Skeletal muscle cell (primary cell): ENCODE measurements at regions not wholly inside any gene's neighbourhood (a gene's known extent, or its start where the extent isn't known, plus 50 kb on each side); places are given as distances from the start of the nearest gene placed in this dataset.
"Not testable (repeated sequence)": the region's sequence is repeated elsewhere in the genome, so short reads cannot be mapped to it uniquely, and the experiment has no call there.

Experiments
- DNase-seq: peaks from one replicate; pipeline ENCODE4 v3.0.0-alpha.2; 2010; ENCODE audit warnings: low read depth
- H3K4me3 ChIP-seq: 2 replicates; pipeline ENCODE4 v1.5.1; 2011; ENCODE audit warnings: low read depth, mild to moderate bottlenecking, control low read depth, low read length, moderate library complexity

DNA sequence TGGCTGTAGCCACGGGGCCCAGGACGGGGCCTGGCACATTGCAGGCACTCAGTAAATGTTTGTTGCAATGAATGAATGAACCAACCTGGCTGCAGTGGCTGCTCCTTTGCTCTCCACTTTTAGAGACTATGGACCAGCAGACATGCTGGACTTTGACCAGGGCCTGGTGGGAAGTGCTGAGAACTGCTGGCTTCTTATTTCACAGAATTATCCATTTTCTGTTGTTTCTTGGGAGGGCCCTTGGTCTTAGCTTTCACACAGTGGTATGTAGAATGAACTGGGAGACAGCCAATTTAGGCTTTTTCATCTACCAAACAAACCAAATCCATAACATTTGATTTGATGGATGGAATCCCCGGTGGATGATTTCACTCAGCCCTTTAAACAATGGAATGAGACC, 78.0 kb upstream of the LHFPL2 start:
- no peak overlapping the region for H3K4me3 ChIP-seq
- DNase-seq: no peak

DNA sequence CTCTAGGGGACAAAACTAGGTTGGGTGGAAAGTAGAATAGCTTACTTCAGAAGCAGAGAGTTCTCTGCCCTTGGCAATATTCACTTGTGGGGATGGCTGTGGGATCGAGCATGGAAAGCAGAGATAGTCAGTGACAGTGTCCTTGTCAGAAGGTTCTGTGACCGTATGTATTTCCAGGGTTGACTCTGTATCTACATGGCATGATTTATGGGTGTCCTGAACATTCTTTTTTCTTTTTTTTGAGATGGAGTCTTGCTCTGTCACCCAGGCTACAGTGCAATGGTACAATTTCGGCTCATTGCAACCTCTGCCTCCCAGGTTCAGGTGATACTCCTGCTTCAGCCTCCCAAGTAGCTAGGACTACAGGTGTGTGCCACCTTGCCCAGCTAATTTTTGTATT, 77.4 kb upstream of the LHFPL2 start:
- DNase-seq: no peak
- H3K4me3 ChIP-seq: no peak overlapping the region

DNA sequence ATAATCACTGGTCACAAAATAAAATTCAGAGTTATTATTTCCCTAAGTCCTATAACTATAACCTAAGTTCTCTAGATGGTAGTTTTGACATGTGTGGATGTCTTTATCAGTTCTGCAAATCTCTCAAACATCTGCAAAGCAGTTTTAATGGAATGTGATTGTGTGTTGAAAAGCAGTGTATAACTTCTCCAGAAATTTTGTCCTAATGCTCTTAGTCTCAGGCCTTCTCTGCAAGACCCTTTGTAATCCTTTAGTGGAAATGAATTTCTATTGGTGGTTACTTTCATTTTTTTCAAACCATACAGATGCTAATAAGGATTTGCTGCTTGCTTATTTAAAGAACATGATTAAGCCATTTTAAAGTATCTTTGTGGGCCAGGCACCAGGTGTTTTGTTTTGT, 75.5 kb upstream of the LHFPL2 start:
- H3K4me3 ChIP-seq: no peak overlapping the region

DNA sequence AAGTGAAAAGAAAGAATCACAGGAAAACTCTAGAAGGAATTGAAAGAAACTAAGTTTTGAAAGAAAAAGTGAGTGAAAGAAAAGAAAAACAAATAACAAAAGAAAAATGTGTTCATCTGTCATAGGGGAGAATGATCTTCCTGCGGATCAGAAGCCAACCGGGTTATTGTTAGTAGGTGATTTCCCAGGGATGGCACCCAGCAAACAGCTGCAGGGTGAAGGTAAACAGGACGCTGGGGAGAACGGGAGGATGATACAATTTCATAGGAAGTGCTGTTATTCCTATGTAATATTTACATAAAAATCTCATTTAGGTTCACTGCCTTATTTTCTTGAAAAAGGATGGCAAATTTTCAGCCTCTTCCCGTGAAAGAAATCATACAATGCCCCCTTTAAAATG, 72.4 kb upstream of the LHFPL2 start:
- no peak overlapping the region for H3K4me3 ChIP-seq
- no peak for DNase-seq

More for the DNA sequence above, 75.5 kb upstream of the LHFPL2 start:
- no peak for DNase-seq

DNA sequence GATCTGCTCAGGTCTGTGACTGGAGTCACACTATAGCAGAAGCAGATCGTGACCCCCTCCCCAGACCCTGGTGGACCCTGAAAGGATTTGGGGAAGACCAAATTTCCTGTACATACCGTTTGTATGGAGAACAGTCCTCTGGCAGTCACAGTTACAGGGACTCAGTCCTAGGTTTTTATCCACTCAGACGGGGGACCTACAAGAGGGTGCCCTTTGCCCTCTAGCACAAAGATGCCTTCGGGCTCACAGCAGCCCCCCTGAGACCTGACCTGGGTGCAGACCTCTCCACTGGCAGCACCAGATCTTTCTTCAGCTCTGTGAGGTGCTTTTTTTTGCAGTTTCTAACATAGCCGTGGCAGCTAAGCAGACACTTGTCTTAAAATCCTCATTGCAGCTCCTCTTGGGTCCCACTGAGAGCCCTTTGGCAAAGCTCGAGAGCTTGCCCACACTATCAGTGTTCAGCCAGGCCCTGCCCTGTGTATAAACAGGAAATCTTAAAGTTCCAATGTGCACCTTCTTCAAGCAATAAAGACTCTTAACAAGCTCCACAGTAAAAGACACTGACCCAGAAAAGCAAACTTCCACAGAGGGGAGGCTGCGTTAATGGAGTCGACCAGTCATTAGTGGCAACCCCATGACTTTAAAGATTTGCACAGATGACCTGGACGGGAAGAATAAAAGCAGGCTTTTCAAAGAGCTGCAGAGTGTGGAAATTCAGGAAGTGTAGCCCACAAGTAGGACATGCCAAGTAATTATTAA, 71.8 kb upstream of the LHFPL2 start:
- no peak for DNase-seq
- no peak overlapping the region for H3K4me3 ChIP-seq

DNA sequence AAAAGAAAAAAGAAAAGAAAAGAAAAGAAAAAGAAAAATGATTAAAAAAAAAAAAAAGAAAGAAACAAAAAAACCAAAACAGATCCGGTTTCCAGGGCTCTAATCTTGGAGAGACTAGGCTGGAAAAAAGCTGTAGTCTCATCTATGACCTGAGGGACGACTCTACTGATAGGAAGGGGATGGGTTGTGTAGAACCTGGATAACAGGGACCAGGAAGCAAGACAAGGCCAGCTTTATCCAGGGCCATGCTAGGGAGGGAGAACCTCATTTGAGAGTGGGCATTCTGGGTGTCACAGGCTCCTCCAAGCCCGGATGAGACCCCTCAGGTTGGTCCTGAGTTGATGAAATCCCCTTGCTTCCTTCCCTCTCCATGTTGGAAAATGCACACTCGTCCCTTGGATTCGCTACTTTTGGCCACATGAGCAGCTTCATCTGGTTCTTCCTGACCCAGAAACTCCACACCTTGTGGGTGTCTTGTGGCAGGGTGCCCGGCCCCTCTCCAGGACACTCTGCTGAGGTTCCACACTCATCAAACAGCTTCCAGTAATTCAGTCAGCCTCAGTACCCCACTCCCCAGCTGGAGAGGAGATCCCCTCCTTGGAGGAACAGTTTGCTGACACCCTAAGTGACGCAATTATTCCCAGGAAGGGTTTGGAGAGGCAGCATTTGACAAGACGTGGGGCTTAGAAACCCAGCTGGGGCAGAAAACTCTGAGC, 71.1 kb upstream of the LHFPL2 start:
- DNase-seq: no peak

DNA sequence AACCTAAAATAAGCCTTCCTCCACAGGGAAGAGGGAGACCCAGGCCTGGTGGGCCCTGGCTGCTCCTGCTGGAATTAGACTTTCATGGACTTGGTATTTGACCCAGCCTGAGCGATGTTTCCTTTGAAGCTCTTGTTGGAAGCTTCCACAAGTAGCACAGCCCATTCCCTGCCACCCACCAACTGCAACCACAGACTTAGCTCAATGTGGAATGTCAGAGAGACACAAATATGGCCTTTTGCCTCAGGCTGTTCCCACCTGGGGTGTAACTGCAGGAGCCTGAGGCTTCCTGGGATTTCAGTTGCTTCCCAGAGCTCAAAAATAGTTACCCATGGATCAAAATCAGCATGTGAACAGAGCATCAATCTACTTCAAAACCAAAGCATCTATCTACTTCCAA, 70.3 kb upstream of the LHFPL2 start:
- no peak for DNase-seq
- H3K4me3 ChIP-seq: no peak overlapping the region

More for the DNA sequence above, 71.1 kb upstream of the LHFPL2 start:
- no peak overlapping the region for H3K4me3 ChIP-seq

DNA sequence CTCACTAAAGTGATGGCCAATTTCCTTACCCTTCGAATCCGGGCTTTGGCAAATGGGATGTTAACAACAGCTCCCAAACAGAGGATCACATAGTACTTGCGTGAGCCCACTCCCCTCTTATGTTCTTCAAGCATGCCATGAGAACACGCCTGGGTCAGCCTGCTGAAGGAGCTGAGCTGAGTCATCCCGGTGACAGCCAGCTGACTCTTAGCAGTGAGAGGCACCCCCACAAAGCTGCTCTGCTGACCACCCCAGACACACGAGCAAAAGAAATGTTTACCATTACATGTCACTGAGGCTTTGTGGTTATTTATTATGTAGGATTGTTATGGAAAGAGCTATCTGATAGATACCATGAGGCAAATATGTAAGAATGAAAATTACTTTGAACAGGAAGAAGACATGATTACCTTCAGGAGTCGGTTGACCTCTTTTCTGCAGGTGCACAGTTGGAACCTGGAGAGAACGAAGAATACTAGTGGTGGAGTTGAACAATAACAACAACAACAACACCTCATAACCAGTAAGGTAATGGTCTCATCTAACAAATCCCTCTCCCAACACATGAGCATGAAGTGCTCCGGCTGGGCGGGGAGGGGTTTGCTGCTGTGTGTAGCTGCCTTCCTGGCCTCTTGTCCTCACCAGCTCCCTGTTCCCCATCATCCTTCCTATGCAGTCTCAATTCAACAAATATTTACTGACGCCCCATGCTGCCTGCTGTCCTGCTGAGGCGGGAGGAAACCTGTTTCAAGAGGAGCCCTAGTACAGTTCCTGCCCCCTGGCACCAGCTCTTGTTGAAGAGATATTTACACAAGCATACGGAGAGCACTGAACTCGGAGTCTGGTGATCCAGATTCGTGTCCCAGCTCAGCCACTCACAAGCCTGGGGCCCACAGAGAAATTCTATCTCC, 69.4 kb upstream of the LHFPL2 start:
- no peak overlapping the region for H3K4me3 ChIP-seq
- DNase-seq: no peak

DNA sequence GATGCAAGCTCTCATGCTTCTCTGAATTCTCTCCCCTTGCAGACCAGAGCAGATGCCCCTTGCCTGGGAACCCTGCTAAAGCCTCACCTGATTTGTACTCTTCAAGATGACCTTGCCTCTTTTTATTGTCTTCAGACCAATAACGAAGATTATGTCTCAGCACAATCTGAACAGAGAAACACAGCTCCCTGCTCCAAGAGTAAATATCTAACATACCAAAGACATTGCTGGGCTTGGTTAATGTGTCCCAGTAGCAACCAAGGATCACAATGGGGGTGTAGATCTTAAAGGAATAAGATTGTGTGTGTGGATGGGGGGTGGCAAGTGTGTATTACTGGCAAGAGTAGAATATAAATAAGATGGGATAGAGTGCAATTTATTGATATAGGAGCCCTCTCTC, 67.6 kb upstream of the LHFPL2 start:
- DNase-seq: no peak
- H3K4me3 ChIP-seq: no peak overlapping the region

DNA sequence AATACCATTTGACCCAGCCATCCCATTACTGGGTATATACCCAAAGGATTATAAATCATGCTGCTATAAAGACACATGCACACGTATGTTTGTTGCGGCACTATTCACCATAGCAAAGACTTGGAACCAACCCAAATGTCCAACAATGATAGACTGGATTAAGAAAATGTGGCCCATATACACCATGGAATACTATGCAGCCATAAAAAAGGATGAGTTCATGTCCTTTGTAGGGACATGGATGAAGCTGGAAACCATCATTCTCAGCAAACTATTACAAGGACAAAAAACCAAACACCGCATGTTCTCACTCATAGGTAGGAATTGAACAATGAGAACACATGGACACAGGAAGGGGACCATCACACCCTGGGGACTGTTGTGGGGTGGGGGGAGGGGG, 66.8 kb upstream of the LHFPL2 start:
- not testable (repeated sequence) for DNase-seq

DNA sequence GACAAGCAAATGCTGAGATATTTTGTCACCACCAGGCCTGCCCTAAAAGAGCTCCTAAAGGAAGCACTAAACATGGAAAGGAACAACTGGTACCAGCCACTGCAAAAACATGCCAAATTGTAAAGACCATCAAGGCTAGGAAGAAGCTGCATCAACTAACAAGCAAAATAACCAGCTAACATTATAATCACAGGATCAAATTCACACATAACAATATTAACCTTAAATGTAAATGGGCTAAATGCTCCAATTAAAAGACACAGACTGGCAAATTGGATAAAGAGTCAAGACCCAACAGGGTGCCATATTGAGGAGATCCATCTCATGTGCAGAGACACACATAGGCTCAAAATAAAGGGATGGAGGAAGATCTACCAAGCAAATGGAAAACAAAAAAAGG, 63.1 kb upstream of the LHFPL2 start:
- H3K4me3 ChIP-seq, DNase-seq: not testable (repeated sequence)

More for the DNA sequence above, 66.8 kb upstream of the LHFPL2 start:
- H3K4me3 ChIP-seq: not testable (repeated sequence)

DNA sequence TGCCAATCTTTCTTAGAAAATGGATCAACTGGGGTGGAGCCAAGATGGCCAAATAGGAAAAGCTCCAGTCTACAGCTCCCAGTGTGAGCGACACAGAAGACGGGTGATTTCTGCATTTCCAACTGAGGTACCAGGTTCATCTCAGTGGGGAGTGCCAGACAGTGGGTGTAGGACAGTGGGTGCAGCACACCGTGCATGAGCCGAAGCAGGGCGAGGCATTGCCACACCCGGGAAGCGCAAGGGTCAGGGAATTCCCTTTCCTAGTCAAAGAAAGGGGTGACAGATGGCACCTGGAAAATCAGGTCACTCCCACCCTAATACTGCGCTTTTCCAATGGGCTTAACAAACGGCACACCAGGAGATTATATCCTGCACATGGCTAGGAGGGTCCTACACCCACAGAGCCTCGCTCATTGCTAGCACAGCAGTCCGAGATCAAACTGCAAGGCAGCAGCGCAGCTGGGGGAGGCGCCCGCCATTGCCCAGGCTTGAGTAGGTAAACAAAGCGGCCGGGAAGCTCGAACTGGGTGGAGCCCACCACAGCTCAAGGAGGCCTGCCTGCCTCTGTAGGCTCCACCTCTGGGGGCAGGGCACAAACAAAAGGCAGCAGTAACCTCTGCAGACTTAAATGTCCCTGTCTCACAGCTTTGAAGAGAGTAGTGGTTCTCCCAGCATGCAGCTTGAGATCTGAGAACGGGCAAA, 61.3 kb upstream of the LHFPL2 start:
- not testable (repeated sequence) for H3K4me3 ChIP-seq, DNase-seq

DNA sequence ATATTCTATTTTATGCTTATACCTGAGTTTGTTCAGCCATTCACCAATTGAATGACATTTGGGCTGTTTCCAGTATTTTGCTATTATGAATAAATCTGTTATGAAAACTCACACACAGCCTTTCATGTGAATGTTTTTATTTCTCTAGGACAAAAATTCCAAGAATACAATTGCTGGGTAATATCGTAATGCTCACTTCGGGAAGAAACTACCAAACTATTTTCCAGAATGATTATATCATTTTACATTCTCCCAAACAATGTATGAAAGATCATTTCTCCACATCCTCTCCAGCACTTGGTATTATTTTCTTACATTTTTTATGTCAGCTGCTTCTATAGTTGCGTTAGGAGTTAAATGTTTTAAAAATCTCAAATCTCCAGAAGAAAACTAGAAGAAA, 58.3 kb upstream of the LHFPL2 start:
- no peak for DNase-seq
- no peak overlapping the region for H3K4me3 ChIP-seq

DNA sequence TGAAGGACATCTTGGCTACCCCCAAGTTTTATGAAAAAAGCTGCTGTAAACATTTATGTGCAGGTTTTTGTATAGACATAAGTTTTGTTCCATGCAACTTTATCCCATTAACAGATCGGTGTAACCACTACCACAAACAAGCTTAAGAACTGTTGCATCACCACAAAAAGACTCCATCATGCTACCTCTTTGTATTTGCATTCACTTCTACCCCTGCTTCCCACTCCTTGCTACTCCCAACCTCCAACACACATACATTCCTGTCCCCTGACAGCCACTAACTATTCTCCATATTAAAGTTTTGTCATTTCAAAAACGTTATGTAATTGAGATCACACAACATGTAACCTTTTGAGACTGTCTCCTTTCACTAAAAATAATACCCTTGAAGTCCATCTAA, 57.8 kb upstream of the LHFPL2 start:
- no peak for DNase-seq
- H3K4me3 ChIP-seq: no peak overlapping the region

DNA sequence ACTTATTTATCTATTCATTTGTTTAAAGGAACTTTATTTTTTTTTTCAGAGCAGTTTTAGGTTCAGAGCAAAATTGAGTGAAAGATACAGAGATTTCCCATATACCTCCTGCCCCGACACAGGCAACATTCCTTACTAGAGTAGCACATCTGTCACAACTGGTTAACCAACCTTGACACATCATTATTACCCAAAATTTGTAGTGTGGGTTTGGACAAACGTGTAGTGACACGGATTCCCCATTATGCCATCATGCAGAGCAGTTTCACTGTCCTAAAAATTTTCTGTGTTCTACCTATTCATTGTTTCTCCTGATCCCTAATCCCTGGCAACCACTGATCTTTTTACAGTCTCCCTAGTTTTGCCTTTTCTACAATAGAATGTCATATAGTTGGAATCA, 57.3 kb upstream of the LHFPL2 start:
- H3K4me3 ChIP-seq: no peak overlapping the region
- DNase-seq: no peak

DNA sequence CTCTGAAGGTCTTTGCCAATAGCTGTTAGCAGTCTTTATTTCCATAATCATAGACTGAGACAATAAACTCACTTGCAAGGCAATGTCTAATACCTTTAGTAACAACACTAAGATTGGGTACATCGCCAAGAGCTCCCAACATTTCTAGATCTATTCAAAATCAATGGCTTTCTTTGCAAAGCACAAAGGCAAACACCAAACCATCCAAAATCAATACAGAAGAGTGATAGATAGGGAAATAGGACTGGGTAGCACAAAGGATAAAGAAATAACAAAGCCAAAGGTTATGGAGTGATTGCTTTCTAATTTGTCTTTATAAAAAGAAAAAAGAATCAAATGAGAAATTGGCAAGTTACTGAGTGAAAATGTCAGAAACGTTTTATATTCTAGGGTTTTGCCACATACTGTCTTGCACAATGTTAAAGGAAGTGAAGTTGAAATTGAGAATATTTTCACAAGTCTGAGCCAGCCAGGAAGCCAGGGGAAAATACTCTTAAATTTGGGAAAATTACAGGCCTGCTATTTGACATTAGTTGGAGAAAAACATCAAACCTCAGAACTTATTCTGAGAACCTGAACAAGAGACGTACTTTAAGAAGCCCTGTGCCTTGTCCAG, 53.3 kb upstream of the LHFPL2 start:
- no peak overlapping the region for H3K4me3 ChIP-seq
- DNase-seq: no peak

DNA sequence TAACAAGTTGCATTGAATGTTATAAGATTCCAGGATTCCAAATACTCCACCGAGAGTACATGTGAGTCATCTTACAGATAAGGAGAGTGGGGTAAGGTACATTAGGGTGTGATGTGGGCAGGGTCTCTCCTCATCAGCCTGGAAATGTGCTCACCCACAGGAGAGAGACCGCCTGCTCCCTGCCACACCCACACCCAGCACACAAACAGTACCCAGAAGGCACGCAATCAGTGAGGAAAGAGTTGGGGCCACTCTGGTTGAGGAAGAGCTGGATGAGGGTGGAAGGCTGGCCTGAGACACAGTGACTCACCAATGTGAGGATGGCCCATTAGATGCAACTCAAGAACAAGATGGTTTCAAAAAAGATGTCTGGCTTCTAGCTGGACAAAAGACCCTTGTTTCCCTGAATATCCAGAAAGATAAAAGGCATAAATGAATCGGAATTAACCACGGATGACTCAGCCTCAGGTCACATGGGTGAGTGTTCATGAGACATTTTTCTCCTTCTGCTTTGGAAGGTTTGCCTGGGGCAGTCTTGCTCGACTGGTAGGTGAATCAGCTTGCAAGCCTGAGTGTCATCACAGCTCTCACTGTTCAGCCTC, 51.1 kb upstream of the LHFPL2 start:
- DNase-seq: peak; percentile 60
- H3K4me3 ChIP-seq: no peak overlapping the region

DNA sequence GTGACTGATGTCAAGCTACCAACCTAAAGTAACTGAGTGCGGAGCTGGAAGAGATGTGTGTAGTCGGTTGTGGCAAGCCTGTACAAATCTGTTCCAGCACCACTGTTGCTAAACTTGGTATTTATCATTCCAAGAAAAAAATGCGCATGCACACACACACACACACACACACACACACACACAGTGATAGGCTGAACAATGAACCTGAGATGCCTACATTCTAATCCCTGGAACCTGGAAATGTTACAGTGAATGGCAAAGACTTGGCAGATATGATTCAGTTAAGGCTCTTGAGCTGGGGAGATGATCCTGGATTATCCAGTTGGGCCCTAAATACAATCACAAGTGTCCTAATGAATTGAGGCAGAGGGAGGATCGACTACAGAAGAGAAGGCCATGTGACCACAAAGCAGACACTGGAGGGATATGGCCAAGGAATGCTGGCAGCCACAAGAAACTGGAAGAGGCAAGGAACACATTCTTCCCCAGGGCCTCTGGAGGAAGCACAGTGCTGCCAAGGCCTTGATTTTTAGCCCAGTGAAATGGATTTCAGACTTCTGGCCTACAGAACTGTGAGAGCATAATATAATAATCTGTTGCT, 49.7 kb upstream of the LHFPL2 start:
- DNase-seq: no peak
- no peak overlapping the region for H3K4me3 ChIP-seq
